Esophagus muscularis mucosa (tissue), 4 donors: ENCODE measurements at regions not wholly inside any gene's neighbourhood (a gene's known extent, or its start where the extent isn't known, plus 50 kb on each side); places are given as distances from the start of the nearest gene placed in this dataset.
"Not testable (repeated sequence)": the region's sequence is repeated elsewhere in the genome, so short reads cannot be mapped to it uniquely, and the experiment has no call there.

ENCODE experiments used
- DNase-seq: peaks from one replicate; pipeline ENCODE4 v3.0.0-alpha.2; 2017; ENCODE audit errors: extremely low spot score
- H3K27ac ChIP-seq, 4 donors: fragments of 200-600 bp; sonication (generic); replicated peaks in 1 of 4; 1 replicate in 3 of 4; 2 replicates in 1 of 4; pipeline ENCODE4 v1.5.1; 2016 to 2019; ENCODE audit warnings: mild to moderate bottlenecking in 1 of 4
- H3K27me3 ChIP-seq, 4 donors: fragments of 200-600 bp; sonication (generic); one replicate each; pipeline versions ENCODE4 v1.5.1 to v1.6.0; 2016 to 2019
- H3K36me3 ChIP-seq, 4 donors: fragments of 200-600 bp; sonication (generic); one replicate each; pipeline ENCODE4 v1.5.1; 2016 to 2019
- H3K4me1 ChIP-seq, 4 donors: fragments of 200-600 bp; sonication (generic); one replicate each; pipeline ENCODE4 v1.5.1; 2016 to 2019
- H3K4me3 ChIP-seq, 4 donors: fragments of 200-600 bp; sonication (generic); 1 replicate in 2 of 4; 2 replicates in 2 of 4; pipeline ENCODE4 v1.5.1; 2016 to 2019; ENCODE audit warnings: mild to moderate bottlenecking in 4 of 4, moderate library complexity in 1 of 4
- H3K9me3 ChIP-seq, 4 donors: fragments of 200-600 bp; sonication (generic); 1 replicate in 3 of 4; 2 replicates in 1 of 4; pipeline ENCODE4 v1.5.1; 2016 to 2019
- EP300 ChIP-seq: sonication (generic); formaldehyde crosslinking; IDR thresholded peaks from one replicate; pipeline ENCODE4 v1.6.1; 2017; ENCODE audit warnings: antibody characterized with exemption
- POLR2A ChIP-seq: fragments of 450-650 bp; IDR thresholded peaks from one replicate; pipeline ENCODE4 v1.6.1; 2017; ENCODE audit warnings: antibody characterized with exemption, moderate library complexity, mild to moderate bottlenecking, low read depth
- POLR2AphosphoS5 ChIP-seq, 2 donors: sonication (generic); formaldehyde crosslinking; IDR thresholded peaks; one replicate each; pipeline ENCODE4 v1.6.1; 2017; ENCODE audit warnings: antibody characterized with exemption in 2 of 2
- WGBS: methylation state at CpG from one replicate; pipeline ENCODE4 v1.1.5; 2018; 5-methylcytosine and 5-hydroxymethylcytosine counted together
- intact Hi-C: fragments of 100-400 bp; cut with DNase I; formaldehyde crosslinking; loops from one replicate; pipeline ENCODE4 v1.15.1; 2023
- TF ChIP-seq, protein P1 (sequence below), 3 experiments: fragments of 200-600 bp in 2 of 3; fragments of 450-650 bp in 1 of 3; sonication (generic) in 2 of 3; IDR thresholded peaks; one replicate each; pipeline ENCODE4 v1.5.1; 2017 to 2019; ENCODE audit warnings: antibody characterized with exemption in 3 of 3, mild to moderate bottlenecking in 2 of 3, moderate library complexity in 1 of 3

DNA sequence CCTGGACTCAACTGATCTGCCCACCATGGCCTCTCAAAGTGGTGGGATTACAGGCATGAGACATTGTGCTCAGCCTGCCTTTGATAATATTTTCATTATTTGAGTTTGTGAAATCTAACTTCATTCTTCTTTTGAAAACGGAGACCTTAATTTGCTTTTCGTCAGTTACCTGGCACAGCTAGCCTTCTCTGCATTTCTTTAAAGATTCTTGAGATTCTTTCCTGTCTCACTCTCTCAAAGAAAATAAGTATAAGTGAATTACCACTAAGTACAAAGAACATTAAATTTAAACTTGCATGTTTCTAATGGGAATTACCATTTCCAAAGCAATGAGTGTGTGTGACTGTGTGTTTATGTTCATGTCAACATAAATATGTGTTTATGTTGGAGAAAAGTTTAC is 187.9 kb downstream of the NFKBIZ start:
- no peaks in the 10 kb centered on the region for H3K36me3 ChIP-seq
- TF ChIP-seq, protein P1, sequence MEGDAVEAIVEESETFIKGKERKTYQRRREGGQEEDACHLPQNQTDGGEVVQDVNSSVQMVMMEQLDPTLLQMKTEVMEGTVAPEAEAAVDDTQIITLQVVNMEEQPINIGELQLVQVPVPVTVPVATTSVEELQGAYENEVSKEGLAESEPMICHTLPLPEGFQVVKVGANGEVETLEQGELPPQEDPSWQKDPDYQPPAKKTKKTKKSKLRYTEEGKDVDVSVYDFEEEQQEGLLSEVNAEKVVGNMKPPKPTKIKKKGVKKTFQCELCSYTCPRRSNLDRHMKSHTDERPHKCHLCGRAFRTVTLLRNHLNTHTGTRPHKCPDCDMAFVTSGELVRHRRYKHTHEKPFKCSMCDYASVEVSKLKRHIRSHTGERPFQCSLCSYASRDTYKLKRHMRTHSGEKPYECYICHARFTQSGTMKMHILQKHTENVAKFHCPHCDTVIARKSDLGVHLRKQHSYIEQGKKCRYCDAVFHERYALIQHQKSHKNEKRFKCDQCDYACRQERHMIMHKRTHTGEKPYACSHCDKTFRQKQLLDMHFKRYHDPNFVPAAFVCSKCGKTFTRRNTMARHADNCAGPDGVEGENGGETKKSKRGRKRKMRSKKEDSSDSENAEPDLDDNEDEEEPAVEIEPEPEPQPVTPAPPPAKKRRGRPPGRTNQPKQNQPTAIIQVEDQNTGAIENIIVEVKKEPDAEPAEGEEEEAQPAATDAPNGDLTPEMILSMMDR (IDR thresholded peaks at IDR 0.05) = no peak
- TF ChIP-seq POLR2A = no peak
- no peak for TF ChIP-seq POLR2AphosphoS5 (IDR thresholded peaks at IDR 0.05)
- no peak for TF ChIP-seq EP300
- H3K4me1 ChIP-seq = peaks cover 0 to 12% (median 3%) of the 10 kb centered on the region in 4 donors
- intact Hi-C loops = no loop called here
- peak overlapping the region in 2 of 4 donors; percentile 20 to 36 for H3K27ac ChIP-seq
- no peaks in the 10 kb centered on the region for H3K27me3 ChIP-seq
- no peak for DNase-seq
- H3K4me3 ChIP-seq = no peak overlapping the region
- peaks cover 0 to 15% (median 0%) of the 10 kb centered on the region in 4 donors for H3K9me3 ChIP-seq
- WGBS = 27% methylated on average over 2 of the region's 2 CpGs

DNA sequence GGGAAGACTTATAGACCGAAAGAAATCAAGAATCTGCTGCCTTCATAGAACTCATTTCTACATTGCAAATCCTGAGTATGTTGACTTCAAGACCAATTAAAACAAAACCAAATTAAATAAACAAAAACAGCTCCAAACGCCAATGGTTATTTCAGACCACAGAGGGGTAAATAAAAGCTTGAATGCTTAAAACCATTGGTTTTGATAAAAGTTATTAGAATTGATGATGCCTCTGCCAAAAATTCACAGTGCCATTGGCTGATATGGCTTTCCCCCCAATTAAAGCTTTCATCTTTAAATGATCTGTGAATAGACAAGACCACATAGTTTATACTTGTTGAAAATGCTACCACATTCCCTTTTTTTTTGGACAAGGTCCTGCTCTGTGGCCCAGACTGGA is 188.5 kb downstream of the NFKBIZ start:
- WGBS = 88% methylated on average over 2 of the region's 2 CpGs
- TF ChIP-seq EP300 = no peak
- TF ChIP-seq, protein P1 (IDR thresholded peaks at IDR 0.05) = no peak
- TF ChIP-seq POLR2A = no peak
- no peak for TF ChIP-seq POLR2AphosphoS5 (IDR thresholded peaks at IDR 0.05)
- no peak for DNase-seq
- Histone ChIP-seq H3K4me3 (no peak overlapping the region), H3K9me3 (peaks cover 0 to 15% (median 0%) of the 10 kb centered on the region in 4 donors), H3K36me3 (no peaks in the 10 kb centered on the region), H3K27me3 (no peaks in the 10 kb centered on the region), H3K4me1 (peaks cover 0 to 12% (median 3%) of the 10 kb centered on the region in 4 donors), H3K27ac (peak overlapping the region in 2 of 4 donors; percentile 20 to 36)
- intact Hi-C loops = no loop called here

DNA sequence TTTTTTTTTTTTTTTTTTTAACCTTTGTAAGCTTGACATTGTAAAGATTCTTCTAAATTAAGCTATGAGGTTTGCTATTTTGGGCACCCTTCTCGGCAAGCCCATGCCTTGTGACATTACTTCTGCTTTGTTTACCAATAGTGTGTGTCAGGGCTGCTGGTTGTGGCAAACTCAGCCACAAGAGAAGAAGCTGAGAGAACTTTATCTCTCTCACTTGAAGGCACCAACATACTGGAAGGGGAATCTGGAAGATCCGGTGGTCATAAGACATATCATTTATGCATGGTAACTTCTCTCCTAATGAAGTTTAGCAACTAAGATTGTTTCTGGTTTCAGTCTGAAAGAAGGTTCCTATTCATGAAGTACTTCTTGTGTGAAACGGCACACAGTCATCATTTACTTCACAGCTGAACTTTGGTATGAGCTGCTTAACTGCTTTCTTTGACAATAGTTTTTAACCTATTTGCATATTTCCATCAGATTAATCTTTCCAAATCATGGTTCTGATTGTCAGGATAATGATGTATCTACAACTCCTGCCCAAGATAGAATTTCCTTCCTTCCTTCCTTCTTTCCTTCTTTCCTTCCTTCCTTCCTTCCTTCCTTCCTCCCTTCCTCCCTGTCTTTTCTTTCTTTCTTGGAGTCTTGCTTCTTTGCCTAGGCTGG is 189.3 kb downstream of the NFKBIZ start:
- peaks cover 0 to 12% (median 3%) of the 10 kb centered on the region in 4 donors for H3K4me1 ChIP-seq
- no peaks in the 10 kb centered on the region for H3K36me3 ChIP-seq
- no peak for DNase-seq
- no peaks in the 10 kb centered on the region for H3K27me3 ChIP-seq
- TF ChIP-seq POLR2A (no peak), EP300 (no peak), POLR2AphosphoS5 (IDR thresholded peaks at IDR 0.05) (no peak)
- TF ChIP-seq, protein P1 (IDR thresholded peaks at IDR 0.05) = no peak
- H3K27ac ChIP-seq = no peak overlapping the region
- H3K9me3 ChIP-seq = peaks cover 0 to 15% (median 0%) of the 10 kb centered on the region in 4 donors
- no peak overlapping the region for H3K4me3 ChIP-seq
- 74% methylated on average over 3 of the region's 3 CpGs for WGBS
- intact Hi-C loops = no loop called here

DNA sequence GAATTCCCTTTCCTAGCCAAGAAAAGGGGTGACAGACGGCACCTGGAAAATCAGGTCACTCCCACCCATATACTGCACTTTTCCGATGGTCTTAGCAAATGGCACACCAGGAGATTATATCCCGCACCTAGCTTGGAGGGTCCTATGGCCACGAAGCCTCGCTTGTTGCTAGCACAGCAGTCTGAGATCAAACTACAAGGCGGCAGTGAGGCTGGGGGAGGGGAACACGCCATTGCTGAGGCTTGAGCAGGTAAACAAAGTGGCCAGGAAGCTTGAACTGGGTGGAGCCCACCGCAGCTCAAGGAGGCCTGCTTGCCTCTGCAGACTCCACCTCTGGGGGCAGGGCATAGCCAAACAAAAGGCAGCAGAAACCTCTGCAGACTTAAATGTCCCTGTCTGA is 190.8 kb downstream of the NFKBIZ start:
- peaks cover 0 to 15% (median 0%) of the 10 kb centered on the region in 4 donors for H3K9me3 ChIP-seq
- H3K36me3 ChIP-seq, H3K27ac ChIP-seq, H3K27me3 ChIP-seq, H3K4me3 ChIP-seq, intact Hi-C loops, DNase-seq: not testable (repeated sequence)
- H3K4me1 ChIP-seq = peaks cover 0 to 12% (median 3%) of the 10 kb centered on the region in 4 donors
- WGBS = 93% methylated on average over 5 of the region's 8 CpGs

DNA sequence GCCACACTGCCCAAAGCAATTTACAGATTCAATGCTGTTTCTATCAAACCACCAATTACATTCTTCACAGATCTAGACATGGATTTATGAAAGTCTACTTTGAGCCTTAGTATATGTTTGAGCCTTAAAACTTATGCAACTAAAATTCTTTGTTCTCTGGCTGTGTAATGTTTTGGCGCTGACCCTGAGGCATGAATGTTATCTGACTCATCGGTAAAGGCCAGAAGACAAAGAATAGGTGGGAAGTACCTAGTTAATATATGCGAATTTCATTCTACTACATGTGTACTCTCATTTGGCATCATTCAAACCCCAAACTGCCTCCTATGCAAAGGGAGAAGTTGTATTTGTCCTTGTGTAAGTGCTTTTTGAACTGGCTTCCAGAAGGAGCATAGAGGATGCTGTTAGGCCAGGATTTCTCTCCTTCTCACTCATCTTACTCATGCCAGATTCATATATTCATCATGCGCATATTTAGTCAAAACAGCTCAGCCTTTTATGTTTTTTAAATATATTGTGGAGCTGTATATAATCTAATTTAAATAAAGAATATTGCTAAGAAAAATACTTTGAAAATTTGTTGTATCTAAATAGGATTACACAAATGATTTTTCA is 204.2 kb downstream of the NFKBIZ start:
- intact Hi-C loops = no loop called here

More for the DNA sequence above, 204.2 kb downstream of the NFKBIZ start:
- Histone ChIP-seq H3K27me3 (no peaks in the 10 kb centered on the region), H3K4me1 (peaks cover 0 to 14% (median 0%) of the 10 kb centered on the region in 4 donors), H3K4me3 (no peak overlapping the region), H3K27ac (no peak overlapping the region), H3K36me3 (no peaks in the 10 kb centered on the region), H3K9me3 (no peaks in the 10 kb centered on the region)
- DNase-seq = no peak
- TF ChIP-seq POLR2AphosphoS5 (IDR thresholded peaks at IDR 0.05) = peak in 1 of 2 donors; percentile 30
- TF ChIP-seq, protein P1 (IDR thresholded peaks at IDR 0.05) = no peak
- no peak for TF ChIP-seq EP300
- no peak for TF ChIP-seq POLR2A
- 79% methylated on average over 4 of the region's 4 CpGs for WGBS
